Left colon (tissue), 2 donors: ENCODE measurements at regions not wholly inside any gene's neighbourhood (a gene's known extent, or its start where the extent isn't known, plus 50 kb on each side); places are given as distances from the start of the nearest gene placed in this dataset.
"Not testable (repeated sequence)": the region's sequence is repeated elsewhere in the genome, so short reads cannot be mapped to it uniquely, and the experiment has no call there.

Experiments
- ATAC-seq: fragments of 200-7000 bp; cut with Tn5 transposase; one replicate; pipeline ENCODE4 v1.9.1; 2020; ENCODE audit warnings: mild to moderate bottlenecking, moderate library complexity
- DNase-seq, 2 donors: peaks; one replicate each; pipeline ENCODE4 v3.0.0-alpha.2; 2020
- intact Hi-C, 2 donors: fragments of 100-400 bp; cut with DNase I in 1 of 2; cut with micrococcal nuclease in 1 of 2; formaldehyde crosslinking; loops; one replicate each; pipeline versions ENCODE4 v1.11.2 to v1.14.0; 2022; cut with DNase I, micrococcal nuclease
- donor health status: DM: no; HTN: no; CAD: no.
- donor health status: DM: yes; HTN: yes; CAD: no.

- DNase-seq (no peak), ATAC-seq (no peak)
- intact Hi-C loops, result no loop called here
Measured at GRCh38 chr9:29118555-29118954, 1545.3 kb upstream of the C9orf72 start.

DNA sequence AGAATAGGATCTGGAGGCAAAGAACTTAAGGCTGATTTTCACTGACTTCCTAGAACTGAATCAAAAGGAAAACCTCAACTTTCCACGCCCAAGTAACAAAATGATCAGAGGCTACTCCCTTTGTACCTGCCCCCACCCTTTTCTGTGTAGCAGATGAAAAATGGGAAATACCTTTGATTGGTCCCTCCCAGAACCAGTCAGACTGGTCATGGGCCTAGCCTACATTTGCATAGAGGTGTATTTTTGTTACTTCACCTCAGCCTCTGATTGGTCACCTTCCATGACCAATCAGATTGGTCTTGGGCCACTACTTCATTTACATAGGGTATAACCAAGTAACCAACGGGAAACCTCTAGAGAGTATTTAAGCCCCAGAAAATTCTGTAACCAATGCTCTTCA lies 1553.5 kb upstream of the C9orf72 start:
- DNase-seq (no peak), ATAC-seq (no peak)
- intact Hi-C loops, result no loop called here

DNA sequence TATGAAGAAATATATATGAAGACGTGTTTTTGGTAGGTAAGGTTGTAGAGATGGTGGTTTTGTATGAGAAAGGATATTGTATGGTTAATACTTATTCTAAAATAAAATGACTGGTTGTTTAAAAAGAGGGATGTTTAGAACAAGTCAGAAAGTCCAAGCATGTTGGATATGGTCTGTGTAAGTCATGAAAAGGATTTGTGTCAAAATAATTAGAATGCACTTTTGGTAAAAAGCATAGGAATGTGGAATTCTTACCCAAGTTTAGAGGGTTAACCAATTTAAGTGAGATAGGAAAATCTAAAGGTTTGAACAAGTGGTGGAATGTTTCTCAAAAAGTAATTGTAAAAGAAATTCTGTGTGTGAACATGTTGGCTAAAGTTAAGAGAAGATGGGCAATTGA lies 1556.5 kb upstream of the C9orf72 start:
- no peak for ATAC-seq
- no peak for DNase-seq
- intact Hi-C loops, result no loop called here

DNA sequence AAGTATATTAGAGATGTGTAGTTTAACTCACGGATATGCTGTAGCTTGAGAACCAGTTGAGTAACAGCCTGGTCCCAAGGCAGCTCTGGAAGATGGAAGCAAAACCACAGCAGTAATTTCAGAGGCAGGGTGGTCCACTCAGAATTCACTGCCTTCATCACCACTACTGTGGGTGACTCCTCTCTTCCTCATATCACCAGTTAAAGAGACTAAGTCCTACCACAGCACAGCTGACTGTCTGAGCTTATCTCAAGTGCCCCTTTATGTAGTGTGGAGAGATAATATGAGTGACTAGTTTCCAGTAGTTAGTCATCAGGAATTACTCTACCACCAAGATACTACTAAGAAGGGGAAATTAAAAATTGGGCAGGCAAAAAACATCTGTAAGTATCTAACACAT lies 1571.2 kb upstream of the C9orf72 start:
- intact Hi-C loops, result no loop called here
- DNase-seq, result no peak
- no peak for ATAC-seq

GRCh38 chr9:29150606-29151005 lies 1577.3 kb upstream of the C9orf72 start:
- ATAC-seq, result no peak
- intact Hi-C loops, result no loop called here
- DNase-seq, result no peak

DNA sequence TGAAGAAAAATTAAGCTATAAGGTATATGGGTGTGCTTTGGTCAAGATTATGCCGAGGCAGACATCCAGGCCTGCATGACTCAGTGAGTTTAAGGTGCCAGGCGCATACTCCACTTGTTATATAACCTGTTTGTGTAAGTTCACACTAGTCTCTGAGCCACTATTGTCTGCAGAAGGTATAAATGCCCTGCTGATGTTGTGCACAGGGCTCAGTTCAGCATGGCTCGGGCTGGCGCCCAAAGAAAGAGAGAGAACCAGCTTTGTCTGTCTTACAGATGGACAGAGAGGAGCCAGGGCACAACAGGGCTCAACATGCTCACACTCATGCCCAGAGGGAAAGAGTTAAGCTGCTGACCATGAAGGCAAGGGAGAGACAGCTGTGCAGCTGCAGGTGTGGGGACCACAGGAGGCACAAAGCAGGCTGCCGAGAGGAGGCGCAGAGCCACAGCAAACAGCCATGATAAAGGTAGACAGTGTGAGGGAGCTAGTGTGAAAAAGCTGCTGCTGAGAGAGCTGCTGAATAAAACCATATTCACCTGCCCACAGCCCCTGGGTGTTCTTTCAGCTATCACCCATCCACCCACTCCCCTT lies 1587.6 kb upstream of the C9orf72 start:
- no peak for DNase-seq
- intact Hi-C loops, result no loop called here
- ATAC-seq, result no peak

DNA sequence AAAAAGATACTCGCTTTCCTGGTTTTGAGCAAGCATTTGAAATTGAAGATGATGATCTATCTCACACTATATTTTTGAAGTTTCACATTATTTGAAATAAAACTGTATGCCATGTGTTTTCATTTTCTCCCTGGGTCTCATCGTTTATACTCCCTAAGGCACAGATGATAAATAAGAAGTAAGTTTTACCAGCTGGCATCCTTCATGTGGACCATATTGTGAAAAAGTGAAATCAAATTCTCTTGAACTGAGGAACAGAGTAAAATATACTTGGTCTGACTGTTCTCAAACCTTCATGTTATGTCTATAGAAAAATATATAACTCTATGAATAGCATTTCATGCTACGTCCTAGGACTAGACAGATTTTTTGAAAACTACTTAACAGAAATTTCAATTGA lies 1600.9 kb upstream of the C9orf72 start:
- intact Hi-C loops, result no loop called here
- no peak for ATAC-seq
- DNase-seq, result no peak

- intact Hi-C loops, result no loop called here
- ATAC-seq, result no peak
- no peak for DNase-seq
Measured at GRCh38 chr9:29176231-29176630, 1603.0 kb upstream of the C9orf72 start.

- ATAC-seq (no peak), DNase-seq (no peak)
- intact Hi-C loops, result no loop called here
Measured at GRCh38 chr9:29176786-29177185, 1603.5 kb upstream of the C9orf72 start.

GRCh38 chr9:29183971-29184370 lies 1610.7 kb upstream of the C9orf72 start:
- intact Hi-C loops, result no loop called here
- no peak for DNase-seq
- no peak for ATAC-seq

GRCh38 chr9:29188771-29189170 lies 1615.5 kb upstream of the C9orf72 start:
- DNase-seq, intact Hi-C loops, ATAC-seq: not testable (repeated sequence)

DNA sequence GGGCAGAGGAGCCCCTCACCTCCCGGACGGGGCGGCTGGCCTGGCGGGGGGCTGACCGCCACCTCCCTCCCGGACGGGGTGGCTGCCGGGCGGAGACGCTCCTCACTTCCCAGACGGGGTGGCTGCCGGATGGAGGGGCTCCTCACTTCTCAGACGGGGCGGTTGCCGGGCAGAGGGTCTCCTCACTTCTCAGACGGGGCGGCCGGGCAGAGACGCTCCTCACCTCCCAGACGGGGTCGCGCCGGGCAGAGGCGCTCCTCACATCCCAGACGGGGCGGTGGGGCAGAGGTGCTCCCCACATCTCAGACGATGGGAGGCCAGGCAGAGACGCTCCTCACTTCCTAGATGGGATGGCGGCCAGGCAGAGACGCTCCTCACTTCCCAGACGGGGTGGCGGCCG lies 1615.9 kb upstream of the C9orf72 start:
- DNase-seq, intact Hi-C loops, ATAC-seq: not testable (repeated sequence)

- DNase-seq (no peak), ATAC-seq (no peak)
- intact Hi-C loops, result no loop called here
Measured at GRCh38 chr9:29198861-29199260, 1625.6 kb upstream of the C9orf72 start.

DNA sequence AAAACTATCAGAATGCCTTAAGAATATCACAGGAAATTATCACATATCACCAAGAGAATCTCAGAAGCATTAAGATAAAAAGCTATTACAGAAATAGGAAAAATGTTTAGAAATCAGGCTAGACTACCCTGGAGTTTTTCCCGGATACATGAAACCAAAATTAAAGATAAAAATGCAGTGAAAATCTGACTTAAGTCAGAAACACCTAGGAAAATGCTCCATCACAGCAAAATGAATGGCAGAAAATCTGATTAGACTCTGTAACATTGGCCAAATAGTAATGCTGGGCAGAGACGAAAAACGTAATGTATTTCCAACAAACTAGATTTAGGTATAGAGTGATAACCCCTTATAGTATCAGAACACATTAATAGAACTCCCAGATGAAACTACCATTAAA lies 1626.7 kb upstream of the C9orf72 start:
- ATAC-seq (no peak), DNase-seq (no peak)
- intact Hi-C loops, result no loop called here

- no peak for DNase-seq
- ATAC-seq, result no peak
- intact Hi-C loops, result no loop called here
Measured at GRCh38 chr9:29200650-29201049, 1627.4 kb upstream of the C9orf72 start.

DNA sequence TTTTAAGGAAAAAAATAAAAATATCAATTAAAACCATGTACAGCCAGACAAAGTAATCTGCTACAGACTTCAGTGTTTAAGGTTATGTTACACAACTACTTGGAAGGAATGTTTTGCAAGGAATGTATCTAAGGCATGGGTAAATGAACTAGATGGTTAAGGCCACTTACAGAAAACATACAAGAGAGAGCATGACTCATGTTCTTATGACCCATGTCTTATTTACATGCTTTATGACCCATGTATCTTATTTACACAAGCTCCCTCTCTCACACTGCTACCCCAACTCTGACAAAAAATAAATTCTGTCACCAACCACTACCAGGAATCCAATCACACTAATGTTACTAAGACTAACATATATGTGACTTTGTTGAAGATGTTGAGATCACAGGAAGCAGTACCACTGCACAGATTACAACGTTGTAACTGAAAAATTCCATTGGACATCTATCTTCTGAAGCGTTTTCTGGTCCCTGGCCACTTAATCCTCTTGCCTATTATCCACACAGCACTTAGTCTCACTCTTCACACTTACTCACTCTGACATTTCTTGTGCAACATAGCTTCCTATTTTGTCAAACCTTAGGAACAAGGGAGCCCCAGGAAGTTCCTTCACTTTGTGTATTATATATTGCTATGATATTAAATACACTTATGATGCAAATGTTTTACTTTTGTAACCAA lies 1630.1 kb upstream of the C9orf72 start:
- intact Hi-C loops, result no loop called here
- DNase-seq, result no peak
- no peak for ATAC-seq

- intact Hi-C loops, result no loop called here
- no peak for DNase-seq
- ATAC-seq, result no peak
Measured at GRCh38 chr9:29208670-29209069, 1635.4 kb upstream of the C9orf72 start.

DNA sequence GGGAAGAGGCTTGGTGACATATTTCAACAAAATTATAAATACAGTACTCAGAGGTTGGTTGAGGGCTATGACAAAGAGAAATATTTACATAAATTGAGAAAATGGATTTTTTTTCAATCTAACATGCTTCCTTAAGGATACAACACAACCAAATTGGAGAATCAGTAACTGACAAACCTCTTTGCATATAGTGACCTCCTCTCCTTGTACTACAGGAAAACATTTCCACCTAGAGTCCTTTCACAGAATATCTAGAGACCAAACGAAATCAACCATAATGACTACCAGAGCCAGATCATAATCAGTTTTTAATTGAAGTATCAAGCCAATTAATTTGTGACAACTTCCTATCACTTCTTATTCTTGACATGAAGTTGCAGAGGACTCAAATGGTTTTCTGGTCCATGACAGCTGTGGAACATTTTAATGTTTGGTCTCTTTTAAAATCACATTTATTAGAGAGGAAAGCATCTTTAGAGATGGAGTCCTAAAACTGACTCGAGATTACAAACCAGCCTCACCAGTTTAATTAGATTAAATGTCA lies 1636.5 kb upstream of the C9orf72 start:
- DNase-seq (no peak), ATAC-seq (no peak)
- intact Hi-C loops, result no loop called here

- intact Hi-C loops, result no loop called here
- no peak for ATAC-seq
- DNase-seq, result no peak
Measured at GRCh38 chr9:29211003-29211579, 1637.8 kb upstream of the C9orf72 start.

GRCh38 chr9:29211580-29212396 lies 1638.5 kb upstream of the C9orf72 start:
- intact Hi-C loops, result no loop called here
- DNase-seq (peak in 1 of 2 donors; percentile 23), ATAC-seq (peak; percentile 86)
